ENCODE measurements at regions not wholly inside any gene's neighbourhood (a gene's known extent, or its start where the extent isn't known, plus 50 kb on each side); places are given as distances from the start of the nearest gene placed in this dataset.

GRCh38 chr6:15079288-15079817, 166.5 kb upstream of the JARID2 start:
- TF ChIP-seq GATA2 (IDR thresholded peaks at IDR 0.05; ENCODE audit: low read depth, low read length) (no peak), GATA3 (IDR thresholded peaks at IDR 0.05; ENCODE audit: low read depth, low read length) (no peak)
